ENCODE measurements at regions not wholly inside any gene's neighbourhood (a gene's known extent, or its start where the extent isn't known, plus 50 kb on each side); places are given as distances from the start of the nearest gene placed in this dataset.

DNA sequence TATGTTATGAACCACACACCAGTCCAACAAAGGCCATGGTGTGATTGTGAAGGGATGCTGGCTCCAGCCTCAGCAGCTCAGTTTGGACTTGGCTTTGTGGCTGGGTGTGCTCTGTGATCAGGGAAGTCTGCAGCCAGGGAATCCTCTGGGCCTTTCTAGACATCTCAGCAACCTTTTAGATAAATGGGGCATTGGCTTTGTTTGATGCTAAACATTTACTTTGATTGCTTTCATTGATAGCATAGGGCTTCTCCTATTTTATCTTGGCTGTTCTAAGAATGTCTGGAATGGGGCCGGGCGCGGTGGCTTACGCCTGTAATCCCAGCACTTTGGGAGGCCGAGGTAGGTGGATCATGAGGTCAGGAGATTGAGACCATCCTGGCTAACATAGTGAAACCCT, 104.5 kb downstream of the VAPA start:
- DNase-seq (ENCODE audit: low read depth in 1 of 2, low spot score in 1 of 2), result no peak
- Histone ChIP-seq H3K27me3 (ENCODE audit: insufficient read depth, poor library complexity, severe bottlenecking) (no peaks in the 10 kb centered on the region), H3K27ac (replicated peaks) (no peak overlapping the region), H3K4me3 (replicated peaks; ENCODE audit: insufficient read depth, low read length) (no peak overlapping the region)
- no peak for TF ChIP-seq POLR2AphosphoS5 (IDR thresholded peaks at IDR 0.05; ENCODE audit: low read depth)
- TF ChIP-seq, protein P1, sequence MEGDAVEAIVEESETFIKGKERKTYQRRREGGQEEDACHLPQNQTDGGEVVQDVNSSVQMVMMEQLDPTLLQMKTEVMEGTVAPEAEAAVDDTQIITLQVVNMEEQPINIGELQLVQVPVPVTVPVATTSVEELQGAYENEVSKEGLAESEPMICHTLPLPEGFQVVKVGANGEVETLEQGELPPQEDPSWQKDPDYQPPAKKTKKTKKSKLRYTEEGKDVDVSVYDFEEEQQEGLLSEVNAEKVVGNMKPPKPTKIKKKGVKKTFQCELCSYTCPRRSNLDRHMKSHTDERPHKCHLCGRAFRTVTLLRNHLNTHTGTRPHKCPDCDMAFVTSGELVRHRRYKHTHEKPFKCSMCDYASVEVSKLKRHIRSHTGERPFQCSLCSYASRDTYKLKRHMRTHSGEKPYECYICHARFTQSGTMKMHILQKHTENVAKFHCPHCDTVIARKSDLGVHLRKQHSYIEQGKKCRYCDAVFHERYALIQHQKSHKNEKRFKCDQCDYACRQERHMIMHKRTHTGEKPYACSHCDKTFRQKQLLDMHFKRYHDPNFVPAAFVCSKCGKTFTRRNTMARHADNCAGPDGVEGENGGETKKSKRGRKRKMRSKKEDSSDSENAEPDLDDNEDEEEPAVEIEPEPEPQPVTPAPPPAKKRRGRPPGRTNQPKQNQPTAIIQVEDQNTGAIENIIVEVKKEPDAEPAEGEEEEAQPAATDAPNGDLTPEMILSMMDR (IDR thresholded peaks at IDR 0.05; ENCODE audit: insufficient read depth, low read length), result no peak
- TF ChIP-seq, protein P2, sequence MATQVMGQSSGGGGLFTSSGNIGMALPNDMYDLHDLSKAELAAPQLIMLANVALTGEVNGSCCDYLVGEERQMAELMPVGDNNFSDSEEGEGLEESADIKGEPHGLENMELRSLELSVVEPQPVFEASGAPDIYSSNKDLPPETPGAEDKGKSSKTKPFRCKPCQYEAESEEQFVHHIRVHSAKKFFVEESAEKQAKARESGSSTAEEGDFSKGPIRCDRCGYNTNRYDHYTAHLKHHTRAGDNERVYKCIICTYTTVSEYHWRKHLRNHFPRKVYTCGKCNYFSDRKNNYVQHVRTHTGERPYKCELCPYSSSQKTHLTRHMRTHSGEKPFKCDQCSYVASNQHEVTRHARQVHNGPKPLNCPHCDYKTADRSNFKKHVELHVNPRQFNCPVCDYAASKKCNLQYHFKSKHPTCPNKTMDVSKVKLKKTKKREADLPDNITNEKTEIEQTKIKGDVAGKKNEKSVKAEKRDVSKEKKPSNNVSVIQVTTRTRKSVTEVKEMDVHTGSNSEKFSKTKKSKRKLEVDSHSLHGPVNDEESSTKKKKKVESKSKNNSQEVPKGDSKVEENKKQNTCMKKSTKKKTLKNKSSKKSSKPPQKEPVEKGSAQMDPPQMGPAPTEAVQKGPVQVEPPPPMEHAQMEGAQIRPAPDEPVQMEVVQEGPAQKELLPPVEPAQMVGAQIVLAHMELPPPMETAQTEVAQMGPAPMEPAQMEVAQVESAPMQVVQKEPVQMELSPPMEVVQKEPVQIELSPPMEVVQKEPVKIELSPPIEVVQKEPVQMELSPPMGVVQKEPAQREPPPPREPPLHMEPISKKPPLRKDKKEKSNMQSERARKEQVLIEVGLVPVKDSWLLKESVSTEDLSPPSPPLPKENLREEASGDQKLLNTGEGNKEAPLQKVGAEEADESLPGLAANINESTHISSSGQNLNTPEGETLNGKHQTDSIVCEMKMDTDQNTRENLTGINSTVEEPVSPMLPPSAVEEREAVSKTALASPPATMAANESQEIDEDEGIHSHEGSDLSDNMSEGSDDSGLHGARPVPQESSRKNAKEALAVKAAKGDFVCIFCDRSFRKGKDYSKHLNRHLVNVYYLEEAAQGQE (IDR thresholded peaks at IDR 0.05; ENCODE audit: insufficient replicate concordance, low read depth), result no peak
- TF ChIP-seq GABPA (IDR thresholded peaks at IDR 0.05; ENCODE audit: low read depth), result no peak
- TF ChIP-seq SPI1 (IDR thresholded peaks at IDR 0.05; ENCODE audit: borderline replicate concordance, low read depth), result no peak

DNA sequence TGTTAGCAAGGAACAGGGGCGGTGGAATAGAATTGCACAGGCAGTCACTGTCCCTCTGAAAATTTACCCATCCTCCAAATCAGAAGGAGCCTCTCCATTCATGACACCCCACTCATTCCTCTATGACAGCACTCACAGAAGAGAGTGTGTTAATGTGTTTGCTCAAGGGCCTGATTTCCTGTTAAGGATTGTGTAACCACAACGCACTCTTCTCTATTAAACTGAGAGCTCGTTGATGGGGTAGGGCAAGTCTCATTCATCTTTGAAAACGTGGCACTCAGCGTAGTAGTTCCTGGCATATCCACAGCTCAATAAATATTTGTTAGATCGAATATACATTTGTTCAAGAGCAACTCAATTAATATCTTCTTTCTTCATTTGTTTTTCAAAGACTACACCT, 106.4 kb downstream of the VAPA start:
- peak; percentile 28 to 70 for DNase-seq (ENCODE audit: low read depth in 1 of 2, low spot score in 1 of 2)

DNA sequence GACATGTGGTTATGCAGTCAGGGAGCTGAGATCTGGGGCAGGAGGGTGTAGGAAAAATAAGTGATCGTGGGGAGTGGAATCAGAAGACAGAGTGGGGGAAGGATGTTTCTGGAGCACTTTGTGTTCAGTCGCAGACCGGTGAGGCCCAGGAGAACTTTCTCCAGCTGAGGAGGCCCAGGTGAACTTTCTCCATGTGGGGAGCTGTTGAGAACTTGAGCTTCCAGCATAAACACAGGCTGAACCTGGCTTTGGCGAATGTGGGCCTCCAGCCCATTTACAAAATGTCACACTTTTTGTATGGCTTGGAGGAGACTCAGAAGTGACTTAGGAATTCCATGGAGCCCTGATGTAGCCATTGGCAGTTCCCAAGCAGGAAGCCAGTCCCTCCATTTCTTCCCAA, 108.5 kb downstream of the VAPA start:
- Histone ChIP-seq H3K27ac (replicated peaks) (no peak overlapping the region), H3K4me3 (replicated peaks; ENCODE audit: insufficient read depth, low read length) (no peak overlapping the region), H3K27me3 (ENCODE audit: insufficient read depth, poor library complexity, severe bottlenecking) (no peaks in the 10 kb centered on the region)
- DNase-seq (ENCODE audit: low read depth in 1 of 2, low spot score in 1 of 2), result no peak
- TF ChIP-seq, protein P2 (IDR thresholded peaks at IDR 0.05; ENCODE audit: insufficient replicate concordance, low read depth), result no peak
- TF ChIP-seq GABPA (IDR thresholded peaks at IDR 0.05; ENCODE audit: low read depth) (no peak), POLR2AphosphoS5 (IDR thresholded peaks at IDR 0.05; ENCODE audit: low read depth) (no peak), SPI1 (IDR thresholded peaks at IDR 0.05; ENCODE audit: borderline replicate concordance, low read depth) (no peak)
- TF ChIP-seq, protein P1 (IDR thresholded peaks at IDR 0.05; ENCODE audit: insufficient read depth, low read length), result no peak

More for the DNA sequence above, 106.4 kb downstream of the VAPA start:
- no peaks in the 10 kb centered on the region for H3K27me3 ChIP-seq (ENCODE audit: insufficient read depth, poor library complexity, severe bottlenecking)
- TF ChIP-seq, protein P2 (IDR thresholded peaks at IDR 0.05; ENCODE audit: insufficient replicate concordance, low read depth), result no peak
- TF ChIP-seq POLR2AphosphoS5 (IDR thresholded peaks at IDR 0.05; ENCODE audit: low read depth) (no peak), GABPA (IDR thresholded peaks at IDR 0.05; ENCODE audit: low read depth) (no peak), SPI1 (IDR thresholded peaks at IDR 0.05; ENCODE audit: borderline replicate concordance, low read depth) (peak; percentile 5; the same call in 1 of the 2 replicates)
- TF ChIP-seq, protein P1 (IDR thresholded peaks at IDR 0.05; ENCODE audit: insufficient read depth, low read length), result no peak
- H3K27ac ChIP-seq (replicated peaks), result no peak overlapping the region
- H3K4me3 ChIP-seq (replicated peaks; ENCODE audit: insufficient read depth, low read length), result no peak overlapping the region

Data from HL-60 (cell line).